ENCODE measurements at regions not wholly inside any gene's neighbourhood (a gene's known extent, or its start where the extent isn't known, plus 50 kb on each side); places are given as distances from the start of the nearest gene placed in this dataset.

GRCh38 chr11:127225619-127226018 lies 225.0 kb upstream of the KIRREL3 start:
- DNase-seq (ENCODE audit: low spot score), result no peak
- no peaks in the 10 kb centered on the region for H3K4me1 Mint-ChIP-seq (ENCODE audit: low read depth)
- no peaks in the 10 kb centered on the region for H3K36me3 Mint-ChIP-seq (ENCODE audit: low read depth)
- H3K4me3 Mint-ChIP-seq (ENCODE audit: unreplicated experiment), result no peak overlapping the region
- no peak overlapping the region for H3K27ac Mint-ChIP-seq (ENCODE audit: unreplicated experiment)
- no peaks in the 10 kb centered on the region for H3K9me3 Mint-ChIP-seq (ENCODE audit: low read depth)
- peaks cover 6% of the 10 kb centered on the region for H3K27me3 Mint-ChIP-seq (ENCODE audit: low read depth)
- TF ChIP-seq CTCF (IDR thresholded peaks at IDR 0.05), result no peak

GRCh38 chr11:127224276-127224675 lies 223.7 kb upstream of the KIRREL3 start:
- Mint-ChIP-seq H3K4me3 (ENCODE audit: unreplicated experiment) (no peak overlapping the region), H3K4me1 (ENCODE audit: low read depth) (no peaks in the 10 kb centered on the region), H3K9me3 (ENCODE audit: low read depth) (no peaks in the 10 kb centered on the region), H3K36me3 (ENCODE audit: low read depth) (no peaks in the 10 kb centered on the region), H3K27me3 (ENCODE audit: low read depth) (peaks cover 6% of the 10 kb centered on the region), H3K27ac (ENCODE audit: unreplicated experiment) (no peak overlapping the region)
- DNase-seq (ENCODE audit: low spot score), result no peak
- no peak for TF ChIP-seq CTCF (IDR thresholded peaks at IDR 0.05)

GRCh38 chr11:127223633-127224032 lies 223.1 kb upstream of the KIRREL3 start:
- H3K9me3 Mint-ChIP-seq (ENCODE audit: low read depth), result no peaks in the 10 kb centered on the region
- no peaks in the 10 kb centered on the region for H3K36me3 Mint-ChIP-seq (ENCODE audit: low read depth)
- no peak overlapping the region for H3K4me3 Mint-ChIP-seq (ENCODE audit: unreplicated experiment)
- no peaks in the 10 kb centered on the region for H3K4me1 Mint-ChIP-seq (ENCODE audit: low read depth)
- DNase-seq (ENCODE audit: low spot score), result no peak
- H3K27ac Mint-ChIP-seq (ENCODE audit: unreplicated experiment), result no peak overlapping the region
- no peak for TF ChIP-seq CTCF (IDR thresholded peaks at IDR 0.05)
- H3K27me3 Mint-ChIP-seq (ENCODE audit: low read depth), result peaks cover 6% of the 10 kb centered on the region

GRCh38 chr11:127223026-127223425 lies 222.5 kb upstream of the KIRREL3 start:
- H3K4me3 Mint-ChIP-seq (ENCODE audit: unreplicated experiment), result no peak overlapping the region
- no peak for TF ChIP-seq CTCF (IDR thresholded peaks at IDR 0.05)
- no peak overlapping the region for H3K27ac Mint-ChIP-seq (ENCODE audit: unreplicated experiment)
- no peaks in the 10 kb centered on the region for H3K4me1 Mint-ChIP-seq (ENCODE audit: low read depth)
- H3K27me3 Mint-ChIP-seq (ENCODE audit: low read depth), result peaks cover 6% of the 10 kb centered on the region
- no peaks in the 10 kb centered on the region for H3K9me3 Mint-ChIP-seq (ENCODE audit: low read depth)
- no peaks in the 10 kb centered on the region for H3K36me3 Mint-ChIP-seq (ENCODE audit: low read depth)
- no peak for DNase-seq (ENCODE audit: low spot score)

- TF ChIP-seq CTCF (IDR thresholded peaks at IDR 0.05), result no peak
- no peaks in the 10 kb centered on the region for H3K4me1 Mint-ChIP-seq (ENCODE audit: low read depth)
- no peaks in the 10 kb centered on the region for H3K9me3 Mint-ChIP-seq (ENCODE audit: low read depth)
- H3K36me3 Mint-ChIP-seq (ENCODE audit: low read depth), result no peaks in the 10 kb centered on the region
- H3K4me3 Mint-ChIP-seq (ENCODE audit: unreplicated experiment), result no peak overlapping the region
- H3K27me3 Mint-ChIP-seq (ENCODE audit: low read depth), result peaks cover 5% of the 10 kb centered on the region
- DNase-seq (ENCODE audit: low spot score), result no peak
- no peak overlapping the region for H3K27ac Mint-ChIP-seq (ENCODE audit: unreplicated experiment)
These were observed 219.1 kb upstream of the KIRREL3 start for GRCh38 chr11:127219704-127220103.
